Neuronal stem cell (in vitro differentiated cells): ENCODE measurements at regions not wholly inside any gene's neighbourhood (a gene's known extent, or its start where the extent isn't known, plus 50 kb on each side); places are given as distances from the start of the nearest gene placed in this dataset.

Experiments
- DNase-seq: peaks from one replicate; pipeline ENCODE4 v3.0.0-alpha.2; 2013; ENCODE audit warnings: low spot score
- H2AFZ ChIP-seq: one replicate; pipeline ENCODE4 v1.6.1; 2013; ENCODE audit warnings: mild to moderate bottlenecking, low read length, inconsistent platforms
- H2AK5ac ChIP-seq: 2 replicates; pipeline ENCODE4 v1.6.1; 2013; ENCODE audit warnings: low read depth, mild to moderate bottlenecking, inconsistent platforms, low read length, moderate library complexity, mixed read lengths
- H2BK120ac ChIP-seq: 2 replicates; pipeline ENCODE4 v1.6.1; 2013; ENCODE audit warnings: low read depth, mild to moderate bottlenecking, inconsistent platforms, low read length, moderate library complexity, mixed read lengths
- H2BK12ac ChIP-seq: one replicate; pipeline ENCODE4 v1.6.1; 2013; ENCODE audit warnings: low read length, inconsistent platforms
- H2BK15ac ChIP-seq: 2 replicates; pipeline ENCODE4 v1.6.1; 2013; ENCODE audit warnings: mild to moderate bottlenecking, low read length, inconsistent platforms, mixed read lengths
- H2BK5ac ChIP-seq: one replicate; pipeline ENCODE4 v1.6.1; 2013; ENCODE audit warnings: inconsistent platforms, mild to moderate bottlenecking, low read length, moderate library complexity
- H3K14ac ChIP-seq: one replicate; pipeline ENCODE4 v1.6.1; 2013; ENCODE audit warnings: low read length, inconsistent platforms
- H3K18ac ChIP-seq: 2 replicates; pipeline ENCODE4 v1.6.1; 2013; ENCODE audit warnings: low read length, inconsistent platforms
- H3K23ac ChIP-seq: 2 replicates; pipeline ENCODE4 v1.6.1; 2013; ENCODE audit warnings: low read depth, mild to moderate bottlenecking, mixed read lengths, low read length, inconsistent platforms; ENCODE audit not compliant: poor library complexity
- H3K27ac ChIP-seq: replicated peaks from 3 replicates; pipeline ENCODE4 v1.5.1; 2013; ENCODE audit warnings: low read length, inconsistent platforms
- H3K27me3 ChIP-seq, 3 experiments: 2 replicates each; pipeline ENCODE4 v1.6.1; 2013; ENCODE audit warnings: low read length in 3 of 3, mild to moderate bottlenecking in 2 of 3, inconsistent platforms in 1 of 3, low read depth in 1 of 3, mixed read lengths in 1 of 3, moderate library complexity in 1 of 3; ENCODE audit not compliant: control insufficient read depth in 3 of 3, insufficient read depth in 3 of 3
- H3K36me3 ChIP-seq, 2 donors: replicated peaks in 1 of 2; 2 replicates each; pipeline ENCODE4 v1.6.1; 2013; ENCODE audit warnings: low read length in 2 of 2; ENCODE audit not compliant: control insufficient read depth in 2 of 2, insufficient read depth in 2 of 2
- H3K4ac ChIP-seq: 2 replicates; pipeline ENCODE4 v1.6.1; 2013; ENCODE audit warnings: inconsistent platforms, mild to moderate bottlenecking, low read length, moderate library complexity
- H3K4me1 ChIP-seq, 2 donors: 1 replicate in 1 of 2; 2 replicates in 1 of 2; pipeline ENCODE4 v1.6.1; 2013; ENCODE audit warnings: low read length in 2 of 2, low read depth in 1 of 2; ENCODE audit not compliant: control insufficient read depth in 2 of 2, insufficient read depth in 1 of 2
- H3K4me2 ChIP-seq: one replicate; pipeline ENCODE4 v1.6.1; 2013; ENCODE audit warnings: mild to moderate bottlenecking, low read length, inconsistent platforms; ENCODE audit not compliant: insufficient read depth, poor library complexity, severe bottlenecking
- H3K4me3 ChIP-seq, 2 donors: 2 replicates each; pipeline ENCODE4 v1.5.1; 2013; ENCODE audit warnings: low read length in 2 of 2, mild to moderate bottlenecking in 2 of 2, inconsistent platforms in 1 of 2, moderate library complexity in 1 of 2
- H3K79me1 ChIP-seq: one replicate; pipeline ENCODE4 v1.6.1; 2013; ENCODE audit warnings: low read depth, mild to moderate bottlenecking, inconsistent platforms, low read length, moderate library complexity
- H3K9ac ChIP-seq: one replicate; pipeline ENCODE4 v1.6.1; 2013; ENCODE audit warnings: mild to moderate bottlenecking, low read depth, low read length, inconsistent platforms; ENCODE audit not compliant: poor library complexity
- H3K9me3 ChIP-seq, 2 donors: replicated peaks in 1 of 2; 2 replicates each; pipeline versions ENCODE3 to v1.6.1; 2013; ENCODE audit warnings: low read length in 2 of 2, mild to moderate bottlenecking in 2 of 2, inconsistent platforms in 1 of 2, low read depth in 1 of 2, mixed read lengths in 1 of 2, moderate library complexity in 1 of 2; ENCODE audit not compliant: control insufficient read depth in 2 of 2, insufficient read depth in 1 of 2
- H4K8ac ChIP-seq: one replicate; pipeline ENCODE4 v1.6.1; 2013; ENCODE audit warnings: low read depth, mild to moderate bottlenecking, inconsistent platforms, low read length, moderate library complexity
- H4K91ac ChIP-seq: one replicate; pipeline ENCODE4 v1.6.1; 2013; ENCODE audit warnings: low read length, low read depth, mild to moderate bottlenecking, inconsistent platforms; ENCODE audit not compliant: poor library complexity
- WGBS, 2 donors: extraction: QIAGEN DNeasy Blood & Tissue Kit; methylation state at CpG; one replicate each; pipeline ENCODE4 v1.1.7; 2013; ENCODE audit warnings: missing lambda C conversion rate in 2 of 2, mixed read lengths in 1 of 2; ENCODE audit not compliant: insufficient read length in 2 of 2, insufficient replicate concordance in 1 of 2; ENCODE audit errors: extremely low coverage in 2 of 2; 5-methylcytosine and 5-hydroxymethylcytosine counted together

GRCh38 chr16:66176731-66177130, 189.8 kb upstream of the CDH5 start:
- Histone ChIP-seq H2AK5ac (no peak overlapping the region), H2BK15ac (no peak overlapping the region), H3K4me1 (no peaks in the 10 kb centered on the region), H3K14ac (no peak overlapping the region), H3K23ac (no peak overlapping the region), H3K79me1 (no peaks in the 10 kb centered on the region), H3K9ac (no peak overlapping the region), H2BK12ac (no peak overlapping the region), H2AFZ (no peak overlapping the region), H3K36me3 (no peaks in the 10 kb centered on the region), H3K9me3 (peaks cover 0 to 3% of the 10 kb centered on the region in 2 donors), H3K4me3 (no peak overlapping the region), H3K27ac (no peak overlapping the region), H2BK5ac (no peak overlapping the region), H4K91ac (no peak overlapping the region), H3K18ac (no peak overlapping the region), H3K27me3 (no peaks in the 10 kb centered on the region), H2BK120ac (no peak overlapping the region), H3K4me2 (no peak overlapping the region), H3K4ac (no peak overlapping the region), H4K8ac (no peak overlapping the region)
- no CpG with 5 or more reads among the region's 2 CpGs for WGBS, 2 donors
- no peak for DNase-seq

GRCh38 chr16:66176111-66176510, 190.4 kb upstream of the CDH5 start:
- Histone ChIP-seq H3K18ac (peak overlapping the region; percentile 54), H2BK120ac (no peak overlapping the region), H3K4me1 (no peaks in the 10 kb centered on the region), H3K9me3 (peaks cover 0 to 3% of the 10 kb centered on the region in 2 donors), H2BK12ac (no peak overlapping the region), H3K4me3 (no peak overlapping the region), H2AK5ac (no peak overlapping the region), H2BK5ac (no peak overlapping the region), H2AFZ (no peak overlapping the region), H3K27ac (no peak overlapping the region), H3K79me1 (no peaks in the 10 kb centered on the region), H4K8ac (no peak overlapping the region), H3K23ac (no peak overlapping the region), H3K4me2 (no peak overlapping the region), H3K9ac (no peak overlapping the region), H4K91ac (peak overlapping the region; percentile 77), H2BK15ac (no peak overlapping the region), H3K27me3 (no peaks in the 10 kb centered on the region), H3K14ac (no peak overlapping the region), H3K4ac (no peak overlapping the region), H3K36me3 (no peaks in the 10 kb centered on the region)
- WGBS, 2 donors = no CpG with 5 or more reads among the region's 7 CpGs
- no peak for DNase-seq

DNA sequence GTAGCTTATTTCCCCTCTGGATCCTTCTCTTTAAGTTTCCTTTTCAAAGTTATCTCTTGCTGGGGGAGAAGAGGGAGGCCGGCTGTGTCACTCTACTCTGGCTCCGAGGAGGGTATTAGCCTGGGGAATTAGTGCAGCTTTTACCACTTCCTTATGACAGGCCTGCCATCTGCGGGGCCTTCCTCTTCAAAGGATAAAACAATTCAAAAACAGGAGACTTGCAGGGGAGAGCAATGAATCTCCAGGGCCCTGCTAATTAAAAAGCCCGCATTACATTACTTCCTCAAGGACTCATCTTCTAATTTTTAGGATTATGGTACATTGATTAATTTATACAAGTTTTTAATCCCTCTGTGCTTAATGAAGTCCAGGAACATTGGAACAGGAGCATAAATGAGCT, 190.9 kb upstream of the CDH5 start:
- no peak overlapping the region for H2BK5ac ChIP-seq
- H3K4me1 ChIP-seq = no peaks in the 10 kb centered on the region
- H3K27me3 ChIP-seq = no peaks in the 10 kb centered on the region
- no peak overlapping the region for H3K9ac ChIP-seq
- H4K91ac ChIP-seq = no peak overlapping the region
- H3K4me3 ChIP-seq = no peak overlapping the region
- H3K79me1 ChIP-seq = no peaks in the 10 kb centered on the region
- H2AFZ ChIP-seq = no peak overlapping the region
- no peak overlapping the region for H3K4me2 ChIP-seq
- no peak overlapping the region for H3K4ac ChIP-seq
- DNase-seq = no peak
- H2AK5ac ChIP-seq = no peak overlapping the region
- H3K36me3 ChIP-seq = no peaks in the 10 kb centered on the region
- no peak overlapping the region for H2BK15ac ChIP-seq
- no peak overlapping the region for H2BK12ac ChIP-seq
- no CpG with 5 or more reads among the region's 4 CpGs for WGBS, 2 donors
- H3K27ac ChIP-seq = no peak overlapping the region
- no peak overlapping the region for H2BK120ac ChIP-seq
- H3K9me3 ChIP-seq = peaks cover 0 to 3% of the 10 kb centered on the region in 2 donors
- H3K18ac ChIP-seq = no peak overlapping the region
- no peak overlapping the region for H3K23ac ChIP-seq
- no peak overlapping the region for H3K14ac ChIP-seq
- H4K8ac ChIP-seq = no peak overlapping the region

DNA sequence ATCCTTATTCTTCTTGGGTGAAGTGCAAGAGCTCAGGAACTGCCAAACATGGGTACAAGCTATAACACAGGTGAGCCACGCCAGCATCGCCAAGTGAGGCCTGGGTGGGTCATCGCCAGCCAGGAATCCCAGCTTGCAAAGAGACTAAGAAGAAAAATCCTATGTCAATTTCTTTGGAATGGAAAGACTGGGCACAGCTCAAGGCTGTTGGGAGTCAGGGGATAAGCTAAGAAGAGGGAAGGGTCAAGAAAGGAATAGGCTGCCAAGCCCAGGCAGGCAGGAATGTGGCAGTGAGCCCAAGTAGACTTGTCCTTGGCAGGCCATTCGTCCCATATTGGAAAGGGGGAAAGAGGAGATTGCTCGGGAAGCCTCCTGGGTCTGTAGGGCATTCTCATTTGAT, 191.4 kb upstream of the CDH5 start:
- no CpG with 5 or more reads among the region's 5 CpGs for WGBS, 2 donors
- Histone ChIP-seq H3K18ac (no peak overlapping the region), H3K27me3 (no peaks in the 10 kb centered on the region), H3K79me1 (no peaks in the 10 kb centered on the region), H3K23ac (no peak overlapping the region), H2BK15ac (no peak overlapping the region), H3K9me3 (peaks cover 0 to 3% of the 10 kb centered on the region in 2 donors), H4K91ac (no peak overlapping the region), H3K27ac (no peak overlapping the region), H2AK5ac (no peak overlapping the region), H3K14ac (no peak overlapping the region), H3K36me3 (no peaks in the 10 kb centered on the region), H3K4me1 (no peaks in the 10 kb centered on the region), H2BK12ac (no peak overlapping the region), H4K8ac (no peak overlapping the region), H3K9ac (no peak overlapping the region), H2AFZ (no peak overlapping the region), H3K4me2 (no peak overlapping the region), H3K4ac (no peak overlapping the region), H2BK5ac (no peak overlapping the region), H2BK120ac (no peak overlapping the region), H3K4me3 (no peak overlapping the region)
- DNase-seq = no peak
